Neural cell (in vitro differentiated cells): ENCODE measurements at regions not wholly inside any gene's neighbourhood (a gene's known extent, or its start where the extent isn't known, plus 50 kb on each side); places are given as distances from the start of the nearest gene placed in this dataset.

ENCODE experiments used
- H2AFZ ChIP-seq: fragments of 200-600, 300-800 bp; sonication (generic), shearing (Covaris generic); 2 replicates; pipeline ENCODE4 v1.6.0; 2014; ENCODE audit warnings: low read depth, mild to moderate bottlenecking, antibody characterized with exemption, low read length, moderate library complexity
- H3F3A ChIP-seq: fragments of 200-600 bp; shearing (Covaris generic); 2 replicates; pipeline ENCODE4 v1.6.1; 2016; ENCODE audit warnings: mild to moderate bottlenecking, moderate library complexity, mixed read lengths, antibody characterized with exemption, low read length; ENCODE audit not compliant: insufficient read depth, poor library complexity, severe bottlenecking
- H3K27ac ChIP-seq: fragments of 200-600, 300-800 bp; sonication (generic), shearing (Covaris generic); 2 replicates; pipeline ENCODE4 v1.5.1; 2014; ENCODE audit warnings: mild to moderate bottlenecking, low read length, moderate library complexity
- H3K27me3 ChIP-seq: fragments of 300-800, 200-600 bp; sonication (generic), shearing (Covaris generic); 2 replicates; pipeline ENCODE4 v1.6.0; 2014; ENCODE audit warnings: mild to moderate bottlenecking, low read depth, low read length, moderate library complexity; ENCODE audit not compliant: insufficient read depth
- H3K36me3 ChIP-seq: fragments of 300-800, 200-600 bp; sonication (generic), shearing (Covaris generic); 2 replicates; pipeline ENCODE4 v1.5.1; 2014; ENCODE audit warnings: mild to moderate bottlenecking, antibody characterized with exemption, low read length, moderate library complexity; ENCODE audit not compliant: insufficient read depth
- H3K4me2 ChIP-seq: fragments of 300-800, 200-600 bp; sonication (generic), shearing (Covaris generic); 2 replicates; pipeline ENCODE4 v1.6.0; 2014; ENCODE audit warnings: mild to moderate bottlenecking, low read length
- H3K4me3 ChIP-seq: fragments of 300-800, 200-600 bp; sonication (generic), shearing (Covaris generic); 2 replicates; pipeline ENCODE4 v1.5.1; 2014; ENCODE audit warnings: mild to moderate bottlenecking, low read length, moderate library complexity
- H3K79me2 ChIP-seq: fragments of 200-600 bp; shearing (Covaris generic); replicated peaks from 2 replicates; pipeline ENCODE4 v1.6.0; 2014; ENCODE audit warnings: mild to moderate bottlenecking, low read length, moderate library complexity; ENCODE audit not compliant: insufficient read depth
- H3K9ac ChIP-seq: fragments of 300-800, 200-600 bp; sonication (generic), shearing (Covaris generic); 2 replicates; pipeline ENCODE4 v1.6.1; 2016; ENCODE audit warnings: mild to moderate bottlenecking, low read length, mixed read lengths
- H3K9me2 ChIP-seq: fragments of 200-600 bp; shearing (Covaris generic); 2 replicates; pipeline ENCODE4 v1.6.1; 2016; ENCODE audit warnings: mild to moderate bottlenecking, low read length, mixed read lengths; ENCODE audit not compliant: insufficient read depth
- H3K9me3 ChIP-seq: fragments of 200-600, 300-800 bp; sonication (generic), shearing (Covaris generic); 2 replicates; pipeline ENCODE4 v1.6.1; 2016; ENCODE audit warnings: mild to moderate bottlenecking, mixed run types, low read length, moderate library complexity, mixed read lengths
- H4K20me1 ChIP-seq: fragments of 200-600 bp; shearing (Covaris generic); 2 replicates; pipeline ENCODE4 v1.6.1; 2016; ENCODE audit warnings: mild to moderate bottlenecking, mixed run types; ENCODE audit not compliant: insufficient read depth
- CTCF ChIP-seq: fragments of 450-650 bp; IDR thresholded peaks from 2 replicates; pipeline ENCODE4 v1.5.1; 2014; ENCODE audit warnings: antibody characterized with exemption, mild to moderate bottlenecking, moderate library complexity; ENCODE audit not compliant: poor library complexity, severe bottlenecking
- EP300 ChIP-seq: fragments of 450-650 bp; conservative IDR thresholded peaks from 2 replicates; pipeline ENCODE4 v1.6.1; 2014; ENCODE audit warnings: antibody characterized with exemption, mild to moderate bottlenecking, moderate library complexity; ENCODE audit not compliant: poor library complexity, severe bottlenecking
- EZH2 ChIP-seq: fragments of 200-600, 300-800 bp; shearing (Covaris generic), sonication (generic); IDR thresholded peaks from 2 replicates; pipeline ENCODE4 v1.6.1; 2014; ENCODE audit warnings: antibody characterized with exemption, low read length, borderline replicate concordance, mild to moderate bottlenecking; ENCODE audit not compliant: insufficient read depth, poor library complexity, severe bottlenecking
- MXI1 ChIP-seq: fragments of 450-650 bp; conservative IDR thresholded peaks from 2 replicates; pipeline ENCODE4 v1.6.1; 2014; ENCODE audit warnings: antibody characterized with exemption, mild to moderate bottlenecking; ENCODE audit not compliant: poor library complexity, severe bottlenecking
- POLR2AphosphoS5 ChIP-seq: IDR thresholded peaks from 2 replicates; pipeline ENCODE4 v1.6.1; 2012
- RAD21 ChIP-seq: fragments of 450-650 bp; conservative IDR thresholded peaks from 2 replicates; pipeline ENCODE4 v1.6.1; 2014; ENCODE audit warnings: antibody characterized with exemption, mild to moderate bottlenecking, moderate library complexity
- REST ChIP-seq: IDR thresholded peaks from 2 replicates; pipeline ENCODE4 v1.6.1; 2012; ENCODE audit warnings: borderline replicate concordance
- SMC3 ChIP-seq: fragments of 450-650 bp; conservative IDR thresholded peaks from 2 replicates; pipeline ENCODE4 v1.6.1; 2014; ENCODE audit warnings: antibody characterized with exemption, mild to moderate bottlenecking, moderate library complexity; ENCODE audit not compliant: poor library complexity
- TAF1 ChIP-seq: IDR thresholded peaks from 2 replicates; pipeline ENCODE4 v1.6.1; 2012; ENCODE audit warnings: low read depth

GRCh38 chr5:124234770-124235562, 511.5 kb downstream of the ZNF608 start:
- Histone ChIP-seq H3K27ac (peak overlapping the region; percentile 66), H3F3A (no peaks in the 10 kb centered on the region), H3K27me3 (no peaks in the 10 kb centered on the region), H4K20me1 (no peaks in the 10 kb centered on the region), H3K9me3 (no peaks in the 10 kb centered on the region), H3K9ac (no peak overlapping the region), H3K9me2 (no peaks in the 10 kb centered on the region), H3K79me2 (no peaks in the 10 kb centered on the region), H3K4me2 (peak overlapping the region; percentile 52), H2AFZ (no peak overlapping the region), H3K36me3 (no peaks in the 10 kb centered on the region), H3K4me3 (peak overlapping the region; percentile 12)
- TF ChIP-seq REST: no peak
- no peak for TF ChIP-seq EZH2
- TF ChIP-seq RAD21: no peak
- TF ChIP-seq SMC3: no peak
- TF ChIP-seq EP300: no peak
- TF ChIP-seq TAF1: no peak
- TF ChIP-seq CTCF: no peak
- TF ChIP-seq POLR2AphosphoS5: no peak
- no peak for TF ChIP-seq MXI1

- no peaks in the 10 kb centered on the region for H3K27me3 ChIP-seq
- H3K27ac ChIP-seq: peak overlapping the region; percentile 66
- TF ChIP-seq EP300 (peak; percentile 95), SMC3 (peak; percentile 59), RAD21 (peak; percentile 62), TAF1 (no peak), REST (peak; percentile 97), CTCF (no peak), POLR2AphosphoS5 (peak; percentile 96), MXI1 (no peak), EZH2 (no peak)
- H3K36me3 ChIP-seq: no peaks in the 10 kb centered on the region
- peak overlapping the region; percentile 24 for H3K9ac ChIP-seq
- no peak overlapping the region for H2AFZ ChIP-seq
- H3F3A ChIP-seq: no peaks in the 10 kb centered on the region
- peak overlapping the region; percentile 52 for H3K4me2 ChIP-seq
- H3K4me3 ChIP-seq: peak overlapping the region; percentile 12
- no peaks in the 10 kb centered on the region for H3K9me2 ChIP-seq
- no peaks in the 10 kb centered on the region for H3K9me3 ChIP-seq
- H3K79me2 ChIP-seq: no peaks in the 10 kb centered on the region
- H4K20me1 ChIP-seq: no peaks in the 10 kb centered on the region
Measured at GRCh38 chr5:124234022-124234769, 512.2 kb downstream of the ZNF608 start.
